MCF 10A (cell line): ENCODE measurements at regions not wholly inside any gene's neighbourhood (a gene's known extent, or its start where the extent isn't known, plus 50 kb on each side); places are given as distances from the start of the nearest gene placed in this dataset.

ENCODE experiments used
- BruUV-seq: library from RNA; stranded (reverse); fragments of 400-500 nt; replicated peaks from 2 replicates; lab custom pipeline; 2021; lab: Mats Ljungman, UMichigan
- CTCF ChIA-PET: fragments of 300-600 bp; sonication (Branson Sonifier 250); formaldehyde crosslinking; extraction: SDS; loops from one replicate; lab custom pipeline; 2021; ENCODE audit warnings: antibody characterized with exemption, inconsistent platforms; lab: Yijun Ruan, JAX
- POLR2A ChIA-PET: fragments of 300-600, 350-650 bp; sonication (Branson Sonifier 250); formaldehyde crosslinking; extraction: SDS; loops from one replicate; lab custom pipeline; 2020; ENCODE audit warnings: antibody characterized with exemption, inconsistent platforms; lab: Yijun Ruan, JAX
- DNase-seq: peaks from one replicate; pipeline ENCODE4 v3.0.0-alpha.2; 2018; ENCODE audit not compliant: unreplicated experiment
- H3K27ac Mint-ChIP-seq: one replicate; pipeline ENCODE4 v1.8.0; 2022; ENCODE audit warnings: mild to moderate bottlenecking, low read depth, mixed read lengths; ENCODE audit not compliant: unreplicated experiment
- H3K27me3 Mint-ChIP-seq: one replicate; pipeline ENCODE4 v1.8.0; 2022; ENCODE audit warnings: mixed read lengths; ENCODE audit not compliant: insufficient read depth, unreplicated experiment
- H3K36me3 Mint-ChIP-seq: one replicate; pipeline ENCODE4 v1.8.0; 2022; ENCODE audit warnings: mild to moderate bottlenecking, moderate library complexity, mixed read lengths; ENCODE audit not compliant: insufficient read depth, unreplicated experiment
- H3K4me1 Mint-ChIP-seq: one replicate; pipeline ENCODE4 v1.8.0; 2022; ENCODE audit warnings: mixed read lengths; ENCODE audit not compliant: insufficient read depth, unreplicated experiment
- H3K4me3 Mint-ChIP-seq: one replicate; pipeline ENCODE4 v1.8.0; 2022; ENCODE audit warnings: mild to moderate bottlenecking, moderate library complexity, mixed read lengths; ENCODE audit not compliant: unreplicated experiment
- H3K9me3 Mint-ChIP-seq: one replicate; pipeline ENCODE4 v1.8.0; 2022; ENCODE audit warnings: mixed read lengths; ENCODE audit not compliant: unreplicated experiment
- CTCF ChIP-seq: fragments of 200-600 bp; IDR thresholded peaks from one replicate; pipeline ENCODE4 v1.8.0; 2022; ENCODE audit warnings: antibody characterized with exemption, mild to moderate bottlenecking; ENCODE audit not compliant: unreplicated experiment
- intact Hi-C: fragments of 100-400 bp; cut with micrococcal nuclease; formaldehyde crosslinking; loops from 2 replicates; pipeline ENCODE4 v1.14.1; 2022

GRCh38 chr2:12852135-12852534 is 135.4 kb downstream of the TRIB2 start:
- Mint-ChIP-seq H3K27ac (no peak overlapping the region), H3K27me3 (no peaks in the 10 kb centered on the region), H3K36me3 (no peaks in the 10 kb centered on the region), H3K4me1 (peaks cover 8% of the 10 kb centered on the region), H3K4me3 (no peak overlapping the region), H3K9me3 (no peaks in the 10 kb centered on the region)
- TF ChIP-seq CTCF: no peak
- intact Hi-C loops: no loop called here
- POLR2A ChIA-PET: interaction anchor here (1.2 kb wide), 1 partner anchor 10 kb away, joined by 4 read pairs; no protein-coding TSS in a partner anchor
- DNase-seq: no peak
- no TSS peak for BruUV-seq
- CTCF ChIA-PET: no interaction called here

- no peaks in the 10 kb centered on the region for H3K36me3 Mint-ChIP-seq
- H3K27me3 Mint-ChIP-seq: no peaks in the 10 kb centered on the region
- peaks cover 8% of the 10 kb centered on the region for H3K4me1 Mint-ChIP-seq
- DNase-seq: no peak
- TF ChIP-seq CTCF: no peak
- no TSS peak for BruUV-seq
- no peak overlapping the region for H3K27ac Mint-ChIP-seq
- intact Hi-C loops: no loop called here
- ChIA-PET CTCF (no interaction called here), POLR2A (no interaction called here)
- H3K4me3 Mint-ChIP-seq: no peak overlapping the region
- H3K9me3 Mint-ChIP-seq: no peaks in the 10 kb centered on the region
Measured at GRCh38 chr2:12854001-12854530, 137.3 kb downstream of the TRIB2 start.

GRCh38 chr2:12855508-12855907 is 138.8 kb downstream of the TRIB2 start:
- TF ChIP-seq CTCF: no peak
- ChIA-PET CTCF (no interaction called here), POLR2A (no interaction called here)
- Mint-ChIP-seq H3K27me3 (no peaks in the 10 kb centered on the region), H3K36me3 (no peaks in the 10 kb centered on the region), H3K4me1 (peaks cover 8% of the 10 kb centered on the region), H3K4me3 (no peak overlapping the region), H3K27ac (no peak overlapping the region), H3K9me3 (peaks cover 9% of the 10 kb centered on the region)
- intact Hi-C loops: no loop called here
- no TSS peak for BruUV-seq
- no peak for DNase-seq

- ChIA-PET CTCF (interaction anchor here (0.6 kb wide), 1 partner anchor 28 kb away, joined by 3 read pairs; no protein-coding TSS in a partner anchor), POLR2A (interaction anchor here (0.8 kb wide), 1 partner anchor 25 kb away, joined by 3 read pairs; no protein-coding TSS in a partner anchor)
- intact Hi-C loops: no loop called here
- H3K4me1 Mint-ChIP-seq: peaks cover 14% of the 10 kb centered on the region
- peak; percentile 58 for DNase-seq
- H3K36me3 Mint-ChIP-seq: no peaks in the 10 kb centered on the region
- H3K27me3 Mint-ChIP-seq: no peaks in the 10 kb centered on the region
- TF ChIP-seq CTCF: no peak
- H3K9me3 Mint-ChIP-seq: peaks cover 9% of the 10 kb centered on the region
- H3K4me3 Mint-ChIP-seq: no peak overlapping the region
- H3K27ac Mint-ChIP-seq: no peak overlapping the region
- BruUV-seq: no TSS peak
Measured at GRCh38 chr2:12856934-12857601, 140.3 kb downstream of the TRIB2 start.
